ENCODE measurements at regions not wholly inside any gene's neighbourhood (a gene's known extent, or its start where the extent isn't known, plus 50 kb on each side); places are given as distances from the start of the nearest gene placed in this dataset.

- no peak for TF ChIP-seq TAF1 (IDR thresholded peaks at IDR 0.05; ENCODE audit: borderline replicate concordance, insufficient read depth, low read length)
- TF ChIP-seq POLR2AphosphoS5 (IDR thresholded peaks at IDR 0.05; ENCODE audit: low read depth, low read length): no peak
Measured at GRCh38 chr4:12452291-12452690, 1023.6 kb upstream of the HS3ST1 start.
